Activated CD4-positive, alpha-beta T cell treated with anti-CD3 and anti-CD28 coated beads, Interleukin-2, amount 50 U/mL, for 4 hours (primary cell): ENCODE measurements at regions not wholly inside any gene's neighbourhood (a gene's known extent, or its start where the extent isn't known, plus 50 kb on each side); places are given as distances from the start of the nearest gene placed in this dataset.
"Not testable (repeated sequence)": the region's sequence is repeated elsewhere in the genome, so short reads cannot be mapped to it uniquely, and the experiment has no call there.

Experiments
- DNase-seq, 2 experiments: peaks; one replicate each; pipeline ENCODE4 v3.0.0-alpha.2; 2020

DNA sequence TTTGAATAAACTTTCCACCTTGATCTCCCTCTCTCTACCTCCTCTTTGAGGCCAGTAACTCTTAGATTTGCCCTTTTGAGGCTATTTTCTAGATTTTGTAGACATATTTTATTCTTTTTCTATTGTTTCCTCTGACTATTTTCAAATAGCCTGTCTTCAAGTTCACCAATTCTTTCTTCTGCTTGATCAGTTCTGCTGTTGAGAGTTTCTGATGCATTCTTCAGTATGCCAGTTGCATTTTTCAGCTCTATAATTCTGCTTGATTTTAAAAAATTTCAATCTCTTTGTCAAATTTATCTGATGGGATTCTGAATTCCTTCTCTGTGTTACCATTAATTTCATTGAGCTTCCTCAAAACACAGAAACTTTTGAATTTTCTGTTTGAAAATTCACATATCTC is 257.5 kb downstream of the HAPSTR1 start:
- no peak for DNase-seq

DNA sequence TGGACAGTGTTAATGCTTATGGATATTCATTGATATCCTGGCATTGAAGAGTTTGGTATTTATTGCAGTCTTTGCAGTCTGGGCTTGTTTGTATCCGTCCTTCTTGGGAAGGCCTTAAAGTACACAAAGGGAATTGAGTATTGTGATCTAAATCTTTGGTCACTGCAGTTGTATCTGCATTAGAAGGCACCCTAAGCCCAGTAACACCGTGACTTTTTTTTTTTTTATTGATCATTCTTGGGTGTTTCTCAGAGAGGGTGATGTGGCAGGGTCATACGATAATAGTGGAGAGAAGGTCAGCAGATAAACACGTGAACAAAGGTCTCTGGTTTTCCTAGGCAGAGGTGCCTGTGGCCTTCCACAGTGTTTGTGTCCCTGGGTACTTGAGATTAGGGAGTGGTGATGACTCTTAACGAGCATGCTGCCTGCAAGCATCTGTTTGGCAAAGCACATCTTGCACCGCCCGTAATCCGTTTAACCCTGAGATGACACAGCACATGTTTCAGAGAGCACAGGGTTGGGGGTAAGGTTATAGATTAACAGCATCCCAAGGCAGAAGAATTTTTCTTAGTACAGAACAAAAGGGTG is 258.0 kb downstream of the HAPSTR1 start:
- DNase-seq = not testable (repeated sequence)

DNA sequence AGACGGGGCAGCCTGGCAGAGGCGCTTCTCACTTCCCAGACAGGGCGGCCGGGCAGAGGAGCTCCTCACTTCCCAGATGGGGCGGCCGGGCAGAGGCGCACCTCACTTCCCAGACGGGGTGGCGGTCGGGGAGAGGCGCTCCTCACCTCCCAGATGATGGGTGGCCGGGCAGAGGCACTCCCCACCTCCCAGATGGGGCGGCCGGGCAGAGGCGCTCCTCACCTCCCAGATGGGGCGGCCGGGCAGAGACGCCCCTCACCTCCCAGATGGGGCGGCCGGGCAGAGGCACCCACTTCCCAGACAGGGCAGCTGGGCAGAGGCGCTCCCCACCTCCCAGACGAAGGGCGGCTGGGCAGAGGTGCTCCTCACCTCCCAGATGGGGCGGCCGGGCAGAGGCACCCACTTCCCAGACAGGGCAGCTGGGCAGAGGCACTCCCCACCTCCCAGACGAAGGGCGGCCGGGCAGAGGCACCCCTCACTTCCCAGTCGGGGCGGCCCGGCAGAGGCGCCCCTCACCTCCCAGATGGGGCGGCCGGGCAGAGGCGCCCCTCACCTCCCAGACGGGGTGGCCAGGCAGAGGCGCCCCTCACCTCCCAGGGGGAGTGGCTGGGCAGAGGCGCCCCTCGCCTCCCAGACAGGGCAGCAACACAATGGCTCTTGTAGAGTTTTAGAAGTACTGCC is 258.8 kb downstream of the HAPSTR1 start:
- DNase-seq = not testable (repeated sequence)

- no peak for DNase-seq
Measured at GRCh38 chr16:9351440-9351839, 260.0 kb downstream of the HAPSTR1 start.

GRCh38 chr16:9351841-9352434 is 260.5 kb downstream of the HAPSTR1 start:
- no peak for DNase-seq

DNA sequence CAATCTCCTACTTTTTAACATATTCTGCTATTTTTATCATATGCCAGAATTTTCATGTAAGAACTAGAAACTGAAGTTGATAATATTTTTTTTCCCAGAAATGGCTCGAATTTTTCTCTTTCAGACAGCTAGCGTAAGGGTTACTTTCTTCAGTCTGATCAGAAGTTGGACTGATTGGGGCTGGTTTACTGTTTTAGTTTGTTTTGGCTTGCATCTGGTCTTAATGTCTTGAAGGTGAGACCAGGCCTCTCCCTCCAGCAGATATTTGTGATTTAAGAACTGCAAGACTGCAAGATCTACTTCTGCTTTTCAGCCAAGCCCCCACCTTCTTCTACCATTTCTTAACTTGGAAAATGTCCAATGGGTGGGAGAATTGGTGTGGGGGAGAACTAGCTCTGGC is 266.4 kb downstream of the HAPSTR1 start:
- DNase-seq = no peak

DNA sequence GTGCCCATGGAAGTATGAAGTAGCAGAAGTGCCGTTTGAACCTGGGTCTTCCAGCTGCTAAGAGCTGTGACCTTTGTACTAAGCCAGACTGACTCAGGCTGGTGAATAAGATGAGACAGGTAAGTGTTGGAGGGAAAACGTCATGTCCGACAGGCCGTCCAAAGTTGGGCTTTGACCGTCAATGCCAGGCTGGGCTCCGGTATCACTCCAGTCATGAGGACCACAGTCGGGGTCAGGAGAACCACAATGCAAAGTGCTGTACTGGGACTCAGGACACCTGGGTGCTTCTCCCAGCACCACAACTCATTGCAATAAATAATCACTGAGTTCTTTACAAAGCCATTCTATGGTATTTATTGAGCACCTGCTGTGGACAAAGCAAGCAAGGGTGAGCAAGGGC is 268.6 kb downstream of the HAPSTR1 start:
- DNase-seq = no peak

GRCh38 chr16:9362050-9362449 is 270.6 kb downstream of the HAPSTR1 start:
- no peak for DNase-seq

DNA sequence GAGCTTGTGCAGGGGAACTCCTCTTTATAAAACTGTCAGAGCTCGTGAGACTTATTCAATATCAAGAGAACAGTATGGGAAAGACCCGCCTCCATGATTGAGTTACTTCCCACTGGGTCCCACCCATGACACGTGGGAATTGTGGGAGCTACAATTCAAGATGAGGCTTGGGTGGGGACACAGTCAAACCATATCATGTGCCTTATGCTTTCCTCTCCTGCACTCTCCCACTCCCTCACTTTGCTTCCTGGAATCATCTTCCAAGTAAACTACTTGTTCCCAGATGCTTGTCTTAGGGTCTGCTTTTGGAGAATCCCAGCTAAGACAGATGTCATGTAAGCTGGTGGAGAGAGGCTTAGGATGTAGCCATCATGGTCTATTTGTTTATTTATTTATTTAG is 271.2 kb downstream of the HAPSTR1 start:
- no peak for DNase-seq

DNA sequence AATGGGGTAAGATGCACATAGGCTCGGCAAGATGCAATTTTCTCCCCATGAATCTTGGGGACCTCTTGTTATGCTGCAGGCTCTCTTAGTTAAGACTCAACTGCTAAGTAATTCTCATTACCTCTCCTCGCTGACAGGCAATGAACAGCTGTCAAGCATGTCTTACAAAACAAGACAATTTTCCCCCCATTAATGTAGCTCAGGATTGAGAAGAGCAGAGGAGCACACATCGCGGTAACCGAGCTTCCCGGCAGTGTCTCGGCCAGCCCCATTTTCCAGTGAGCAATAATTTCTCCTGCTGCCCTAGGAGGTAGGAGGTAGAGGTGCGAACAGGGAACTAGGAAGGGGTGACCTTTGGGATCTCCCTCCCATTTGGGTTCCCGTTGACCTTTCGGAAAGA is 272.1 kb downstream of the HAPSTR1 start:
- DNase-seq = no peak

- no peak for DNase-seq
Measured at GRCh38 chr16:9364721-9365369, 273.4 kb downstream of the HAPSTR1 start.

DNA sequence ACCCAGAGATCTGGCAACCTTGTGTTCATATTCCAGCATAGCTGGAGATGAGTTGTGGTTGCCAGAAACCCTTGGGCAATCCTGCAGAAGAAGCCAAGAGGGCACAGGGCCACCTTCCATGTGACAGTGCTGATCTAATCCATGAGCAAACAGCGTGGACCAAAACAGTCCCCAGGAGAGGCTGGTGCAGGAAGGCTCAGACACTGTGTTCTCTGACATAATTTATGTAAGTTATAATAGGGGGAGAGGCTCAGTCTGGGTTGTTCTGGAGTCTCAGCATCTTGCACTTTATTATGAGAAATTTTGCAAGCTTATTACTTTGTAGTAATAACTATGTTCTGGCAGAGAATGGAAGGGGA is 273.9 kb downstream of the HAPSTR1 start:
- no peak for DNase-seq

GRCh38 chr16:9366048-9366969 is 274.9 kb downstream of the HAPSTR1 start:
- no peak for DNase-seq

- no peak for DNase-seq
Measured at GRCh38 chr16:9370061-9370491, 278.6 kb downstream of the HAPSTR1 start.

DNA sequence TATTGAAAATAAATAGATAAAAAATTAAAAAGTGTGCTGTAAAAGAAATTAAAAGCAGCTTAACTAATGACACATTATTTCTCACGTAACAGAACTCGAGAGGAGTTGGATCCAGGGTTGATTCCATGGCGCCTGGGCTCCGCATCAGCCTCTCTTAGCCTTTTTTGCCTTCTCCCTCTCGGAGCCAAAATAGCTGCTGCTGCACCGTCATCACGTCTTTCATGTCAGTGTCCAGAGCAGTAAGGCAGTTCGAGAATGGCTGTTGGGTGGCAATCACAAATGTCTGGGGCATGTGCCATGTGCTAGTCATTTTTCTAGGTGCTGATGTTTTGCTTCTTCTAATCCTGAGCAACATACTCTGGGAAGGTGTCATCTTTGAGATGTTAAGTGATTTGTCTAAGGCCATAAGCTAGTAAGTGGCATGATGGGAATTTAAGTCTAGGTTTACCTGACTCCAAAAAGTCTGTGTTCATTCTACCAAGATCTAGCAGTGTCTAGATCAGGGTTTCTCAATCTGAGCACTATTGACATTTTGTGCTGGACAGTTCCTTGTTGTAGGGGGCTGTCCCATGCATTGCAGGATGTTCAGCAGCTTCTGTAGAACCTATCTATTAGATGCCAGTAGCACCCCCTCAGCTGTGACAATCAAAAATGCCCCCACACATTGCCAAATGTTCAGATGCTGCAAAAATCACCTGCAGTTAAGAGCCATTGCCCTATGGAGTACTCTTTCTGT is 280.4 kb downstream of the HAPSTR1 start:
- DNase-seq = no peak

- DNase-seq = no peak
Measured at GRCh38 chr16:9372934-9373890, 281.8 kb downstream of the HAPSTR1 start.

- no peak for DNase-seq
Measured at GRCh38 chr16:9374061-9374460, 282.6 kb downstream of the HAPSTR1 start.

GRCh38 chr16:9378876-9379275 is 287.4 kb downstream of the HAPSTR1 start:
- DNase-seq = no peak

DNA sequence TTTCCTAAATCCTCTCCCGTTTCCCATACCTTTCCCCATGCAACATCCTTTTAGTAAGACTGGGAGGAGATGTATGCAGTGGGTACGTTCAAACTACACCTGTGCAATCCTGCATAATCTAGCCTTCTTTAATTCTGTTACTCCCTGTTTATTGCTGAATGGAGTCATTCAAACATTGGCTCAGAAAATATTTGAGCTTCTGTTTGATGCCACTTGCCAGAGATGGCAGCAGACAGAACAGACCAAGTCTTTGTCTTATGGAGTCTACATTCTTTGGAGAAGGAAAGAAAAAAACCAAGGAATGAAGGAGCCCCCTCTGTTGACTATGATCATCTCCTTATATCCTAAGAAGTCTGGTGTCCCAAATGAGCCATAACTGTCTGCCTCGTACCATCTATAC is 288.8 kb downstream of the HAPSTR1 start:
- no peak for DNase-seq

DNA sequence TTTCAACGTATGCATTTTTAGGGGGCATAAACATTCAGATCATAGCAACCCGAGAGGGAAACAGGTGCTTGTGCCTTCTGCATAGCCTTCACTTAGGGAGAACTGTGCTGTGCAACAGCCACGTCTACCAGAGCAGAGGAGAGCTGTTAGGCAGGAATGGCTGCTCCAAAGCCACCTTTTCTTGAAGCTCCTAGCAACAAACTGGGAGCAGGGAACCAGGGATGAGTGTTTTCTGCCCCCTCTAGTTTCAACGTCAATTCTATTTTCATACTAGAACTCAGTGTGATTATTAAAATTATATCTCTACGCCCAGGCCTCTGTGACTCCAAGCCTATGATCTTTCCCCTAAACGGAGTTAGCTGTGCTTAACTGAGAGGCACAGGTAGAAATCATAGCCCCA is 290.0 kb downstream of the HAPSTR1 start:
- no peak for DNase-seq

DNA sequence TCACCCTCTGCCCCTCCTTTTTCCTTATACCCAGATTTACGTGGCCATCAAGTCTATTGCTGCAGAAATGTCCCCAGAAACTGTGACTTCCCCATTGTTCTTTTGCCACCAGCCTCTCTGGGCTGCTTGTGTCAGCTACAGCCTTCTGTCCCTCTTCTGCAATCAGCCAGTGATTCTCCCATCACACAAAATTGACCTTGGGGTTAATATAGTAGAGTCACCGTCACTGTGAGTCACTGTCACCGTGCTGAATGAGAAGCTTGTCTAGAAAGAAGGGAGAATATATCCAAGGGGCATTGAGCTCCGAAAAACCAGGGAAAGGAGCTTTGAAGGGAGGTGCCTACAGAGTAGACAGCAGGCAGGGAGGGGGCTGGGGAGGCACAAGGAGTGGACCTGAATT is 290.5 kb downstream of the HAPSTR1 start:
- no peak for DNase-seq
